ENCODE measurements at regions not wholly inside any gene's neighbourhood (a gene's known extent, or its start where the extent isn't known, plus 50 kb on each side); places are given as distances from the start of the nearest gene placed in this dataset.

DNA sequence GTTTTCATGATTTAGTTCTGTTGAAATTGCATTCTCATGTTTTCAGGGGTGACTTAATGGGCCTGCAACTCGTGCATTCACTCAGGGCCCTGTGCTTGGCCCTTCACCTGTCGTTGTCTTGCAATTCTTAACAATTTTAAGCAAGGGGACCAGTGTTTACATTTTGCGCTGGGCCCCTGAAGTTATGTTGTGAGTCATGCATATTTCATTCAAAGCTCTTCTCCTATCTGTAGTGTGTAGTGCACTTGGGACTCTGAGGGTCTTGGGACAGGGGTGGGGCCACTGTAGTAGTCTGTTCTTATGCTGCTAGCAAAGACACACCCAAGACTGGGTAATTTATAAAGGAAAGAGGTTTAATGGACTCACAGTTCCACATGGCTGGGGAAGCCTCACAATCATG is 211.2 kb upstream of the RXFP2 start:
- TF ChIP-seq, protein P1, sequence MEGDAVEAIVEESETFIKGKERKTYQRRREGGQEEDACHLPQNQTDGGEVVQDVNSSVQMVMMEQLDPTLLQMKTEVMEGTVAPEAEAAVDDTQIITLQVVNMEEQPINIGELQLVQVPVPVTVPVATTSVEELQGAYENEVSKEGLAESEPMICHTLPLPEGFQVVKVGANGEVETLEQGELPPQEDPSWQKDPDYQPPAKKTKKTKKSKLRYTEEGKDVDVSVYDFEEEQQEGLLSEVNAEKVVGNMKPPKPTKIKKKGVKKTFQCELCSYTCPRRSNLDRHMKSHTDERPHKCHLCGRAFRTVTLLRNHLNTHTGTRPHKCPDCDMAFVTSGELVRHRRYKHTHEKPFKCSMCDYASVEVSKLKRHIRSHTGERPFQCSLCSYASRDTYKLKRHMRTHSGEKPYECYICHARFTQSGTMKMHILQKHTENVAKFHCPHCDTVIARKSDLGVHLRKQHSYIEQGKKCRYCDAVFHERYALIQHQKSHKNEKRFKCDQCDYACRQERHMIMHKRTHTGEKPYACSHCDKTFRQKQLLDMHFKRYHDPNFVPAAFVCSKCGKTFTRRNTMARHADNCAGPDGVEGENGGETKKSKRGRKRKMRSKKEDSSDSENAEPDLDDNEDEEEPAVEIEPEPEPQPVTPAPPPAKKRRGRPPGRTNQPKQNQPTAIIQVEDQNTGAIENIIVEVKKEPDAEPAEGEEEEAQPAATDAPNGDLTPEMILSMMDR (IDR thresholded peaks at IDR 0.05; ENCODE audit: control extremely low read depth in 1 of 3, insufficient read depth in 1 of 3, low read depth in 1 of 3, low read length in 3 of 3) = no peak
- no peak for TF ChIP-seq CEBPB (IDR thresholded peaks at IDR 0.05; ENCODE audit: low read depth, low read length)
